SK-N-SH (cell line): ENCODE measurements at regions not wholly inside any gene's neighbourhood (a gene's known extent, or its start where the extent isn't known, plus 50 kb on each side); places are given as distances from the start of the nearest gene placed in this dataset.

Experiments used
- CTCF ChIA-PET: fragments of 300-600, 350-600 bp; formaldehyde crosslinking; extraction: SDS; loops from one replicate; lab custom pipeline; 2021; lab: Yijun Ruan, JAX
- POLR2A ChIA-PET: fragments of 350-600 bp; sonication (Branson Sonifier 250); formaldehyde crosslinking; extraction: SDS; loops from one replicate; lab custom pipeline; 2020; ENCODE audit warnings: antibody characterized with exemption, inconsistent platforms; lab: Yijun Ruan, JAX
- DNase-seq: peaks from one replicate; pipeline ENCODE4 v3.0.0; 2012
- H2AFZ ChIP-seq: fragments of 200-600 bp; sonication (generic); 2 replicates; pipeline ENCODE4 v1.8.1; 2016; ENCODE audit warnings: antibody characterized with exemption, mild to moderate bottlenecking, low read depth
- H3F3A ChIP-seq: fragments of 200-600 bp; sonication (generic); replicated peaks from 2 replicates; pipeline ENCODE3; 2016; ENCODE audit warnings: antibody characterized with exemption, mild to moderate bottlenecking; ENCODE audit not compliant: insufficient read depth
- H3K27ac ChIP-seq, 2 experiments: fragments of 200-500 bp in 1 of 2; fragments of 200-600 bp in 1 of 2; sonication (Bioruptor generic) in 1 of 2; sonication (generic), shearing (Covaris generic) in 1 of 2; 2 replicates each; pipeline versions ENCODE4 v1.5.1 to v1.6.1; 2014 to 2016; ENCODE audit warnings: low read depth in 2 of 2, inconsistent platforms in 1 of 2, low read length in 1 of 2, mild to moderate bottlenecking in 1 of 2, mixed read lengths in 1 of 2
- H3K27me3 ChIP-seq: fragments of 200-600 bp; sonication (generic), shearing (Covaris generic); 2 replicates; pipeline ENCODE4 v1.6.1; 2016; ENCODE audit warnings: mixed run types; ENCODE audit not compliant: insufficient read depth
- H3K36me3 ChIP-seq, 2 experiments: fragments of 200-500 bp in 1 of 2; fragments of 200-600 bp in 1 of 2; sonication (Bioruptor generic) in 1 of 2; sonication (generic) in 1 of 2; replicated peaks in 1 of 2; 2 replicates each; pipeline versions ENCODE3 to v1.5.1; 2014 to 2016; ENCODE audit warnings: low read length in 1 of 2, mild to moderate bottlenecking in 1 of 2; ENCODE audit not compliant: insufficient read depth in 2 of 2, control insufficient read depth in 1 of 2
- H3K4me1 ChIP-seq, 2 experiments: fragments of 200-500 bp in 1 of 2; fragments of 200-600 bp in 1 of 2; sonication (Bioruptor generic) in 1 of 2; sonication (generic), shearing (Covaris generic) in 1 of 2; 2 replicates each; pipeline versions ENCODE4 v1.5.1 to v1.6.1; 2014 to 2016; ENCODE audit warnings: low read depth in 1 of 2, low read length in 1 of 2, mixed run types in 1 of 2; ENCODE audit not compliant: insufficient read depth in 2 of 2, control insufficient read depth in 1 of 2
- H3K4me2 ChIP-seq: fragments of 200-600 bp; sonication (generic), shearing (Covaris generic); 2 replicates; pipeline ENCODE4 v1.6.1; 2017; ENCODE audit warnings: mixed run types
- H3K4me3 ChIP-seq, 2 experiments: fragments of 200-500 bp in 1 of 2; fragments of 200-600 bp in 1 of 2; sonication (Bioruptor generic) in 1 of 2; sonication (generic), shearing (Covaris generic) in 1 of 2; 2 replicates each; pipeline versions ENCODE4 v1.5.1 to v1.8.1; 2014 to 2016; ENCODE audit warnings: low read depth in 2 of 2, inconsistent platforms in 1 of 2, low read length in 1 of 2, mild to moderate bottlenecking in 1 of 2, mixed read lengths in 1 of 2, moderate library complexity in 1 of 2
- H3K79me2 ChIP-seq: fragments of 200-600 bp; sonication (generic); 2 replicates; pipeline ENCODE4 v1.8.1; 2017; ENCODE audit warnings: mild to moderate bottlenecking; ENCODE audit not compliant: insufficient read depth
- H3K9ac ChIP-seq: fragments of 200-600 bp; sonication (generic); 2 replicates; pipeline ENCODE4 v1.6.1; 2017; ENCODE audit warnings: mixed run types
- H3K9me2 ChIP-seq: fragments of 200-600 bp; sonication (generic); 2 replicates; pipeline ENCODE4 v1.6.1; 2017; ENCODE audit warnings: mixed run types
- H3K9me3 ChIP-seq: fragments of 200-600 bp; sonication (generic); 2 replicates; pipeline ENCODE4 v1.6.1; 2017; ENCODE audit warnings: mixed run types, mild to moderate bottlenecking, moderate library complexity
- H4K20me1 ChIP-seq: fragments of 200-600 bp; sonication (generic); 2 replicates; pipeline ENCODE4 v1.6.1; 2017; ENCODE audit warnings: mild to moderate bottlenecking, mixed run types; ENCODE audit not compliant: insufficient read depth
- CHD2 ChIP-seq: fragments of 150-350 bp; IDR thresholded peaks from 2 replicates; pipeline ENCODE4 v1.6.1; 2018; ENCODE audit warnings: low read length; ENCODE audit not compliant: partially characterized antibody
- EP300 ChIP-seq, 2 experiments: IDR thresholded peaks; 2 replicates each; pipeline versions ENCODE4 v1.4.0 to v1.6.1; 2012; ENCODE audit warnings: borderline replicate concordance in 1 of 2, low read depth in 1 of 2, low read length in 1 of 2
- GABPA ChIP-seq: IDR thresholded peaks from 2 replicates; pipeline ENCODE4 v1.4.0; 2012; ENCODE audit warnings: low read depth, mild to moderate bottlenecking
- GATA2 ChIP-seq: sonication (generic); formaldehyde crosslinking; IDR thresholded peaks from 2 replicates; pipeline ENCODE4 v1.5.0; 2020; ENCODE audit warnings: mild to moderate bottlenecking, missing genetic modification reagents
- MEF2A ChIP-seq: IDR thresholded peaks from 2 replicates; pipeline ENCODE4 v1.4.0; 2012; ENCODE audit warnings: low read depth, borderline replicate concordance
- NFIC ChIP-seq: IDR thresholded peaks from 2 replicates; pipeline ENCODE4 v1.4.0; 2012; ENCODE audit warnings: borderline replicate concordance
- NRF1 ChIP-seq: IDR thresholded peaks from 2 replicates; pipeline ENCODE4 v1.6.1; 2012; ENCODE audit warnings: low read depth, mild to moderate bottlenecking, low read length
- PBX3 ChIP-seq: IDR thresholded peaks from 2 replicates; pipeline ENCODE4; 2012
- POLR2AphosphoS5 ChIP-seq: IDR thresholded peaks from 2 replicates; pipeline ENCODE4 v1.6.1; 2012; ENCODE audit warnings: low read depth, low read length
- RAD21 ChIP-seq: IDR thresholded peaks from 2 replicates; pipeline ENCODE4 v1.6.1; 2012; ENCODE audit warnings: mild to moderate bottlenecking, low read length
- REST ChIP-seq: IDR thresholded peaks from 2 replicates; pipeline ENCODE4 v1.6.1; 2012; ENCODE audit warnings: mild to moderate bottlenecking, low read depth, low read length, moderate library complexity
- RFX5 ChIP-seq: IDR thresholded peaks from 2 replicates; pipeline ENCODE4 v1.6.1; 2012; ENCODE audit warnings: mild to moderate bottlenecking, improper control_type of control experiment, low read length
- SIN3A ChIP-seq: IDR thresholded peaks from 2 replicates; pipeline ENCODE4 v1.6.1; 2012; ENCODE audit warnings: low read depth, mild to moderate bottlenecking, low read length, moderate library complexity, borderline replicate concordance
- TAF1 ChIP-seq: IDR thresholded peaks from 2 replicates; pipeline ENCODE4 v1.6.1; 2012; ENCODE audit warnings: low read depth, mild to moderate bottlenecking, low read length, moderate library complexity, borderline replicate concordance
- TEAD4 ChIP-seq: IDR thresholded peaks from 2 replicates; pipeline ENCODE4 v1.4.0; 2012; ENCODE audit warnings: mild to moderate bottlenecking, borderline replicate concordance; ENCODE audit not compliant: insufficient read depth
- USF2 ChIP-seq: fragments of 150-350 bp; IDR thresholded peaks from 2 replicates; pipeline ENCODE4 v1.6.1; 2017; ENCODE audit warnings: antibody characterized with exemption, low read length, low read depth, borderline replicate concordance
- WGBS: methylation state at CpG from one replicate; pipeline ENCODE4 v1.1.6; 2017; ENCODE audit warnings: low lambda C conversion rate; 5-methylcytosine and 5-hydroxymethylcytosine counted together
- TF ChIP-seq, protein P1 (sequence below): fragments of 150-350 bp; IDR thresholded peaks from 2 replicates; pipeline ENCODE4 v1.6.1; 2016; ENCODE audit warnings: mild to moderate bottlenecking, low read depth, low read length
- TF ChIP-seq, protein P2 (sequence below): fragments of 200-600 bp; sonication (generic); IDR thresholded peaks from 2 replicates; pipeline ENCODE4 v1.6.1; 2017; ENCODE audit warnings: antibody characterized with exemption, mild to moderate bottlenecking, moderate library complexity

GRCh38 chr20:40462566-40462965, 226.5 kb downstream of the MAFB start:
- Histone ChIP-seq H3K36me3 (no peaks in the 10 kb centered on the region), H3F3A (no peaks in the 10 kb centered on the region), H3K27me3 (no peaks in the 10 kb centered on the region), H3K9ac (no peak overlapping the region), H3K4me1 (peaks cover 0 to 3% of the 10 kb centered on the region in 2 experiments; a peak in 2 of 4 replicates), H3K4me3 (no peak overlapping the region), H3K9me2 (no peaks in the 10 kb centered on the region), H3K27ac (no peak overlapping the region), H3K79me2 (no peaks in the 10 kb centered on the region), H4K20me1 (no peaks in the 10 kb centered on the region), H3K4me2 (no peak overlapping the region), H3K9me3 (no peaks in the 10 kb centered on the region), H2AFZ (no peak overlapping the region)
- POLR2A ChIA-PET = no interaction called here
- DNase-seq = no peak
- CTCF ChIA-PET = no interaction called here
- TF ChIP-seq USF2 = no peak
- no peak for TF ChIP-seq NFIC
- no peak for TF ChIP-seq TAF1
- TF ChIP-seq EP300 (IDR thresholded peaks at IDR 0.05; ENCODE audit: borderline replicate concordance in 1 of 2, low read depth in 1 of 2, low read length in 1 of 2) = no peak
- no peak for TF ChIP-seq REST
- no peak for TF ChIP-seq POLR2AphosphoS5
- TF ChIP-seq, protein P1, sequence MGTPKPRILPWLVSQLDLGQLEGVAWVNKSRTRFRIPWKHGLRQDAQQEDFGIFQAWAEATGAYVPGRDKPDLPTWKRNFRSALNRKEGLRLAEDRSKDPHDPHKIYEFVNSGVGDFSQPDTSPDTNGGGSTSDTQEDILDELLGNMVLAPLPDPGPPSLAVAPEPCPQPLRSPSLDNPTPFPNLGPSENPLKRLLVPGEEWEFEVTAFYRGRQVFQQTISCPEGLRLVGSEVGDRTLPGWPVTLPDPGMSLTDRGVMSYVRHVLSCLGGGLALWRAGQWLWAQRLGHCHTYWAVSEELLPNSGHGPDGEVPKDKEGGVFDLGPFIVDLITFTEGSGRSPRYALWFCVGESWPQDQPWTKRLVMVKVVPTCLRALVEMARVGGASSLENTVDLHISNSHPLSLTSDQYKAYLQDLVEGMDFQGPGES = no peak
- TF ChIP-seq NRF1 = no peak
- TF ChIP-seq TEAD4 = no peak
- TF ChIP-seq, protein P2, sequence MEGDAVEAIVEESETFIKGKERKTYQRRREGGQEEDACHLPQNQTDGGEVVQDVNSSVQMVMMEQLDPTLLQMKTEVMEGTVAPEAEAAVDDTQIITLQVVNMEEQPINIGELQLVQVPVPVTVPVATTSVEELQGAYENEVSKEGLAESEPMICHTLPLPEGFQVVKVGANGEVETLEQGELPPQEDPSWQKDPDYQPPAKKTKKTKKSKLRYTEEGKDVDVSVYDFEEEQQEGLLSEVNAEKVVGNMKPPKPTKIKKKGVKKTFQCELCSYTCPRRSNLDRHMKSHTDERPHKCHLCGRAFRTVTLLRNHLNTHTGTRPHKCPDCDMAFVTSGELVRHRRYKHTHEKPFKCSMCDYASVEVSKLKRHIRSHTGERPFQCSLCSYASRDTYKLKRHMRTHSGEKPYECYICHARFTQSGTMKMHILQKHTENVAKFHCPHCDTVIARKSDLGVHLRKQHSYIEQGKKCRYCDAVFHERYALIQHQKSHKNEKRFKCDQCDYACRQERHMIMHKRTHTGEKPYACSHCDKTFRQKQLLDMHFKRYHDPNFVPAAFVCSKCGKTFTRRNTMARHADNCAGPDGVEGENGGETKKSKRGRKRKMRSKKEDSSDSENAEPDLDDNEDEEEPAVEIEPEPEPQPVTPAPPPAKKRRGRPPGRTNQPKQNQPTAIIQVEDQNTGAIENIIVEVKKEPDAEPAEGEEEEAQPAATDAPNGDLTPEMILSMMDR = no peak
- TF ChIP-seq CHD2 = no peak
- TF ChIP-seq PBX3 = no peak
- no peak for TF ChIP-seq MEF2A
- no peak for TF ChIP-seq RAD21
- no peak for TF ChIP-seq GATA2 (CRISPR knock-in tag)
- TF ChIP-seq GABPA = no peak
- no peak for TF ChIP-seq RFX5
- no peak for TF ChIP-seq SIN3A
- 70% methylated on average over 1 of the region's 1 CpG for WGBS
